ENCODE measurements at regions not wholly inside any gene's neighbourhood (a gene's known extent, or its start where the extent isn't known, plus 50 kb on each side); places are given as distances from the start of the nearest gene placed in this dataset.

DNA sequence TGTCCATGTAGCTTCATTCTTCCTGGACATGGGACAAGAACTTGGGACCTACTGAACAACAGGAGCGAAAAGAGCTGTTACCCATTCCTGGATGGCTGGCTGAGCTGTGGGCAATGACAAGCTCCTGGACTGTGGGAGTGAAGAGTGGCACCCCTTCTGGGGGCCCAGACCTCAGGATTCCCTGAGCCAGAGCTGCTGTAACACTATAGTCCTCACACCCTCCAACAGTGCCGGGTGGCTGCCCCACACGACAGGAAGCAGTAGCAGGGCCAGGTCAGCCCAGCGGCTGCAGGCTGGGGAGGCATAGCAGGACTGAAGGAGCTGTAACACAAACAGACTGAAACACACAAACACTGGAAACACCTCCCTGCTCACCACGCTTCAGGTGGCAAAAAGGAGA is 169.7 kb upstream of the IRX2 start:
- DNase-seq: no peak
- no peaks in the 10 kb centered on the region for H3K79me2 ChIP-seq (ENCODE audit: insufficient read depth)
- WGBS (ENCODE audit: low lambda C conversion rate): 0% methylated on average over 2 of the region's 5 CpGs
- no peak overlapping the region for H3K4me3 ChIP-seq (ENCODE audit: low read depth in 2 of 2, low read length in 1 of 2)
- no peak overlapping the region for H3K27ac ChIP-seq (ENCODE audit: low read depth in 2 of 2, low read length in 1 of 2)
- H3K9ac ChIP-seq: no peak overlapping the region
- no peaks in the 10 kb centered on the region for H3K9me2 ChIP-seq
- no peaks in the 10 kb centered on the region for H3K4me1 ChIP-seq (ENCODE audit: control insufficient read depth in 1 of 2, insufficient read depth in 2 of 2, low read depth in 1 of 2, low read length in 1 of 2)
- no peaks in the 10 kb centered on the region for H3K9me3 ChIP-seq
- H3K4me2 ChIP-seq: no peak overlapping the region
- no peaks in the 10 kb centered on the region for H3K27me3 ChIP-seq (ENCODE audit: insufficient read depth)
- no peak for TF ChIP-seq MXI1 (IDR thresholded peaks at IDR 0.05; ENCODE audit: low read depth, low read length)
- TF ChIP-seq RCOR1 (IDR thresholded peaks at IDR 0.05; ENCODE audit: low read length): no peak
- TF ChIP-seq FOXJ3 (CRISPR knock-in tag; IDR thresholded peaks at IDR 0.05): no peak
- TF ChIP-seq CTCF (IDR thresholded peaks at IDR 0.05): no peak
- TF ChIP-seq USF1 (IDR thresholded peaks at IDR 0.05; ENCODE audit: borderline replicate concordance, low read depth): no peak
- no peak for TF ChIP-seq EP300 (IDR thresholded peaks at IDR 0.05; ENCODE audit: borderline replicate concordance in 1 of 2, low read depth in 1 of 2, low read length in 1 of 2)
- no peak for TF ChIP-seq FOXM1 (IDR thresholded peaks at IDR 0.05; ENCODE audit: low read depth)
- TF ChIP-seq POLR2AphosphoS5 (IDR thresholded peaks at IDR 0.05; ENCODE audit: low read depth, low read length): no peak
- no peaks in the 10 kb centered on the region for H3K36me3 ChIP-seq (replicated peaks in 1 of 2; ENCODE audit: control insufficient read depth in 1 of 2, insufficient read depth in 2 of 2, low read length in 1 of 2)
- ChIA-PET POLR2A (no interaction called here), CTCF (no interaction called here)
- no peaks in the 10 kb centered on the region for H4K20me1 ChIP-seq (ENCODE audit: insufficient read depth)
- H2AFZ ChIP-seq (ENCODE audit: low read depth): no peak overlapping the region
- no peaks in the 10 kb centered on the region for H3F3A ChIP-seq (replicated peaks; ENCODE audit: insufficient read depth)

GRCh38 chr5:2920312-2920711 is 168.8 kb upstream of the IRX2 start:
- Histone ChIP-seq H3K36me3 (replicated peaks in 1 of 2; ENCODE audit: control insufficient read depth in 1 of 2, insufficient read depth in 2 of 2, low read length in 1 of 2) (no peaks in the 10 kb centered on the region), H3K27ac (ENCODE audit: low read depth in 2 of 2, low read length in 1 of 2) (no peak overlapping the region), H4K20me1 (ENCODE audit: insufficient read depth) (no peaks in the 10 kb centered on the region), H3F3A (replicated peaks; ENCODE audit: insufficient read depth) (no peaks in the 10 kb centered on the region), H2AFZ (ENCODE audit: low read depth) (no peak overlapping the region), H3K9me3 (no peaks in the 10 kb centered on the region), H3K27me3 (ENCODE audit: insufficient read depth) (no peaks in the 10 kb centered on the region), H3K79me2 (ENCODE audit: insufficient read depth) (no peaks in the 10 kb centered on the region), H3K4me2 (no peak overlapping the region), H3K4me3 (ENCODE audit: low read depth in 2 of 2, low read length in 1 of 2) (no peak overlapping the region), H3K9me2 (no peaks in the 10 kb centered on the region), H3K9ac (no peak overlapping the region), H3K4me1 (ENCODE audit: control insufficient read depth in 1 of 2, insufficient read depth in 2 of 2, low read depth in 1 of 2, low read length in 1 of 2) (no peaks in the 10 kb centered on the region)
- DNase-seq: no peak
- ChIA-PET CTCF (no interaction called here), POLR2A (no interaction called here)
- WGBS (ENCODE audit: low lambda C conversion rate): 1% methylated on average over 4 of the region's 5 CpGs
- TF ChIP-seq, protein P1, sequence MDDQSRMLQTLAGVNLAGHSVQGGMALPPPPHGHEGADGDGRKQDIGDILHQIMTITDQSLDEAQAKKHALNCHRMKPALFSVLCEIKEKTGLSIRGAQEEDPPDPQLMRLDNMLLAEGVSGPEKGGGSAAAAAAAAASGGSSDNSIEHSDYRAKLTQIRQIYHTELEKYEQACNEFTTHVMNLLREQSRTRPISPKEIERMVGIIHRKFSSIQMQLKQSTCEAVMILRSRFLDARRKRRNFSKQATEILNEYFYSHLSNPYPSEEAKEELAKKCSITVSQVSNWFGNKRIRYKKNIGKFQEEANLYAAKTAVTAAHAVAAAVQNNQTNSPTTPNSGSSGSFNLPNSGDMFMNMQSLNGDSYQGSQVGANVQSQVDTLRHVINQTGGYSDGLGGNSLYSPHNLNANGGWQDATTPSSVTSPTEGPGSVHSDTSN (IDR thresholded peaks at IDR 0.05): no peak
- TF ChIP-seq TAF1 (IDR thresholded peaks at IDR 0.05; ENCODE audit: borderline replicate concordance, low read depth, low read length): no peak
- TF ChIP-seq FOSL2 (IDR thresholded peaks at IDR 0.05; ENCODE audit: borderline replicate concordance, low read depth): no peak
- no peak for TF ChIP-seq SMC3 (IDR thresholded peaks at IDR 0.05; ENCODE audit: low read depth, low read length)
- no peak for TF ChIP-seq TCF12 (IDR thresholded peaks at IDR 0.05)
- TF ChIP-seq NFIC (IDR thresholded peaks at IDR 0.05; ENCODE audit: borderline replicate concordance): no peak
- no peak for TF ChIP-seq ELF1 (IDR thresholded peaks at IDR 0.05)
- no peak for TF ChIP-seq SIN3A (IDR thresholded peaks at IDR 0.05; ENCODE audit: borderline replicate concordance, low read depth, low read length)
- TF ChIP-seq RFX5 (IDR thresholded peaks at IDR 0.05; ENCODE audit: low read length): no peak
- no peak for TF ChIP-seq RAD21 (IDR thresholded peaks at IDR 0.05; ENCODE audit: low read length)
- no peak for TF ChIP-seq REST (IDR thresholded peaks at IDR 0.05; ENCODE audit: low read depth, low read length)
- no peak for TF ChIP-seq MAX (IDR thresholded peaks at IDR 0.05; ENCODE audit: low read depth)
- no peak for TF ChIP-seq JUND (IDR thresholded peaks at IDR 0.05)
- no peak for TF ChIP-seq FOXM1 (IDR thresholded peaks at IDR 0.05; ENCODE audit: low read depth)
- no peak for TF ChIP-seq GATA2 (CRISPR knock-in tag; IDR thresholded peaks at IDR 0.05)
